ENCODE measurements at regions not wholly inside any gene's neighbourhood (a gene's known extent, or its start where the extent isn't known, plus 50 kb on each side); places are given as distances from the start of the nearest gene placed in this dataset.

DNA sequence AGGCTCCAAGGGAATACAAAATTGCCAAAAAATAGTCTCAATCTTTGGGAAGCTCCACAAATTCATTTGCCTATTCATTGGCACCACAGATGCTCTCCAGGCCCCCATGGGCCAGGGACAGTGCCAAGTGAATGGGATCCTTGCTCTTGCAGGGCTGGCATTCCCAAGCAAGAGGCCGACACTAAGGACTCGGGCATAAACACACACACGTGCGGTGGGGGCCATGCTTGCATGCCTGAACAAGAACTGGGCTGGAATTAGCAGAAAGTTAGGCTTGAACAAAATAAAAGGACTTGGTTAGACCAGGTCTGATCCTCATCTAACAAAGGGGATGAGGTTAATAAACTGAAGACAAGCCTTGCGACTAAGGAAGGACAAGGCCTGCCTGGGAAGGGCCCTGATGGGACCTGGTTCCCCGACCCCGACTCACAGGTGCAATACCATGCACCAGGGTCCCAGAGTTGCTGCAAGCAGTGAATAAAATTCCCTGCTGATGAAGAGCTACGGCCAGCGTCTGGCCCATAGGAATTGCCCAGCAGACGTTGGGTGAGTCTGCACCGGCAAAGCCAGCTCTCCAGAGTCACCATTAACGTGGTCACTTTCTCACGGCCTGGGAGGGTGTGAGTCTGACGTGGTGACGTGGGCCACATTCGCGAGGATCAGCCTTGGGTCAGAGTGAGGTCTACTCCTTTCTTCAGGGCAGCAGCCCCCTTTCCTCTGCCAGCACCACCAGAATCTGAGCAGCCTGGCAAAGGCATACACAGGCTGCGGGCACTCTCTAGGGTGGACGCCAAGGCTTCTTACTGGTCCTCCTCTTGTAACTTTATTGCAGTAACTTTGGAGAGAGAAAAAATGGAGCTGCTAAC is 77.4 kb upstream of the FCN1 start:
- no peak for ATAC-seq
- no peaks in the 10 kb centered on the region for H3K79me2 ChIP-seq (ENCODE audit: control insufficient read depth, insufficient read depth, low read length)
- TF ChIP-seq ASH2L (IDR thresholded peaks at IDR 0.05; ENCODE audit: borderline replicate concordance, low read depth) (no peak), NR2C1 (IDR thresholded peaks at IDR 0.05) (no peak), CBX3 (IDR thresholded peaks at IDR 0.05; ENCODE audit: borderline replicate concordance, low read depth) (no peak), TCF7 (IDR thresholded peaks at IDR 0.05; ENCODE audit: borderline replicate concordance) (no peak)
- intact Hi-C loops (cut with micrococcal nuclease; ENCODE audit: unreplicated experiment) = no loop called here
- no TSS peak for BruUV-seq (replicated peaks)
- RAD21 ChIA-PET (ENCODE audit: unreplicated experiment) = no interaction called here
- no peaks in the 10 kb centered on the region for H4K20me1 ChIP-seq (ENCODE audit: control insufficient read depth, insufficient read depth)
- H3K4me2 ChIP-seq (ENCODE audit: control insufficient read depth, insufficient read depth) = no peak overlapping the region
- no peak for FAIRE-seq
- no peak overlapping the region for H3K4me3 ChIP-seq
- H3K9me3 ChIP-seq (replicated peaks; ENCODE audit: control insufficient read depth, insufficient read depth, low read length) = no peaks in the 10 kb centered on the region; the same call in 2 of the 3 replicates
- POLR2A ChIA-PET = no interaction called here
- CTCF ChIA-PET = no interaction called here
- 46% methylated on average over 19 of the region's 19 CpGs for WGBS (ENCODE audit: insufficient coverage, insufficient replicate concordance, low lambda C conversion rate, missing lambda C conversion rate)
- H3K4me1 ChIP-seq (ENCODE audit: control insufficient read depth, insufficient read depth, low read length) = no peaks in the 10 kb centered on the region
- no peaks in the 10 kb centered on the region for H3K36me3 ChIP-seq (ENCODE audit: control insufficient read depth in 2 of 2, insufficient read depth in 2 of 2, low read length in 1 of 2)
- SMC1A ChIA-PET (ENCODE audit: uncharacterized antibody, unreplicated experiment) = no interaction called here
- no peak overlapping the region for H2AFZ ChIP-seq (ENCODE audit: control insufficient read depth, low read depth, low read length)
- H3K27me3 ChIP-seq (replicated peaks in 1 of 2; ENCODE audit: control insufficient read depth in 2 of 2, insufficient read depth in 2 of 2, low read length in 1 of 2) = no peaks in the 10 kb centered on the region; a peak in 1 of 4 replicates
- no peak overlapping the region for H3K27ac ChIP-seq (ENCODE audit: control insufficient read depth, insufficient read depth)
- H3K9ac ChIP-seq (ENCODE audit: control insufficient read depth, insufficient read depth, low read length) = no peak overlapping the region
- in situ Hi-C loops (cut with MboI) = no loop called here
- DNase-seq (ENCODE audit: low read depth, low spot score) = no peak

DNA sequence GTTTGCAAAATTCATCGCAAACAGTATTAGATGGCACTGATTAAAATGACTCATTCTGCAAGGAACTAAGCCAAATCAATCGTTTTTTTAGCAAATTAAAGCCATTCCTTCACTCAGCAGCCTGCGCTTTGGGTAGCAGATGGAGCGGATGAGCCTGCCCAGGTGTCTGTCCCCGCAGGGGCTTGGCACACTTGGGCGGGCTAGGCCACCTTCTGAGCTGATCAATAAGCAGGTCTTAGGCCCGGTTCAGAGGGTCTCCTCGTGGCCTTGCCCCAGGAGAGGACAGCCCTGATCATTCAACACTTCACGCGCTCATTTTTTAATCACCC is 78.0 kb upstream of the FCN1 start:
- Histone ChIP-seq H3K27me3 (replicated peaks in 1 of 2; ENCODE audit: control insufficient read depth in 2 of 2, insufficient read depth in 2 of 2, low read length in 1 of 2) (no peaks in the 10 kb centered on the region; a peak in 1 of 4 replicates), H3K9ac (ENCODE audit: control insufficient read depth, insufficient read depth, low read length) (no peak overlapping the region), H3K79me2 (ENCODE audit: control insufficient read depth, insufficient read depth, low read length) (no peaks in the 10 kb centered on the region), H2AFZ (ENCODE audit: control insufficient read depth, low read depth, low read length) (no peak overlapping the region), H3K4me1 (ENCODE audit: control insufficient read depth, insufficient read depth, low read length) (no peaks in the 10 kb centered on the region), H3K27ac (ENCODE audit: control insufficient read depth, insufficient read depth) (no peak overlapping the region), H3K36me3 (ENCODE audit: control insufficient read depth in 2 of 2, insufficient read depth in 2 of 2, low read length in 1 of 2) (no peaks in the 10 kb centered on the region), H3K4me2 (ENCODE audit: control insufficient read depth, insufficient read depth) (no peak overlapping the region), H3K4me3 (no peak overlapping the region), H3K9me3 (replicated peaks; ENCODE audit: control insufficient read depth, insufficient read depth, low read length) (no peaks in the 10 kb centered on the region; the same call in 2 of the 3 replicates), H4K20me1 (ENCODE audit: control insufficient read depth, insufficient read depth) (no peaks in the 10 kb centered on the region)
- ChIA-PET POLR2A (no interaction called here), SMC1A (ENCODE audit: uncharacterized antibody, unreplicated experiment) (no interaction called here), RAD21 (ENCODE audit: unreplicated experiment) (no interaction called here), CTCF (no interaction called here)
- no peak for ATAC-seq
- no peak for DNase-seq (ENCODE audit: low read depth, low spot score)
- intact Hi-C loops (cut with micrococcal nuclease; ENCODE audit: unreplicated experiment) (no loop called here), in situ Hi-C loops (cut with MboI) (no loop called here)
- BruUV-seq (replicated peaks) = no TSS peak
- 37% methylated on average over 10 of the region's 10 CpGs for WGBS (ENCODE audit: insufficient coverage, insufficient replicate concordance, low lambda C conversion rate, missing lambda C conversion rate)
- no peak for FAIRE-seq
- TF ChIP-seq RBBP5 (conservative IDR thresholded peaks at IDR 0.05) (no peak), CREB1 (IDR thresholded peaks at IDR 0.05; ENCODE audit: low read depth) (no peak), EP300 (IDR thresholded peaks at IDR 0.05; ENCODE audit: borderline replicate concordance in 1 of 2, control insufficient read depth in 1 of 2, low read depth in 2 of 2, low read length in 2 of 2) (no peak), ETV6 (conservative IDR thresholded peaks at IDR 0.05 in 1 of 2, IDR thresholded peaks at IDR 0.05 in 1 of 2; ENCODE audit: borderline replicate concordance in 1 of 2, low read depth in 1 of 2) (no peak), NFYB (IDR thresholded peaks at IDR 0.05; ENCODE audit: insufficient read depth, low read depth, low read length) (no peak), ZNF24 (IDR thresholded peaks at IDR 0.05) (no peak), BMI1 (IDR thresholded peaks at IDR 0.05; ENCODE audit: borderline replicate concordance) (no peak)
- TF ChIP-seq, protein P1, sequence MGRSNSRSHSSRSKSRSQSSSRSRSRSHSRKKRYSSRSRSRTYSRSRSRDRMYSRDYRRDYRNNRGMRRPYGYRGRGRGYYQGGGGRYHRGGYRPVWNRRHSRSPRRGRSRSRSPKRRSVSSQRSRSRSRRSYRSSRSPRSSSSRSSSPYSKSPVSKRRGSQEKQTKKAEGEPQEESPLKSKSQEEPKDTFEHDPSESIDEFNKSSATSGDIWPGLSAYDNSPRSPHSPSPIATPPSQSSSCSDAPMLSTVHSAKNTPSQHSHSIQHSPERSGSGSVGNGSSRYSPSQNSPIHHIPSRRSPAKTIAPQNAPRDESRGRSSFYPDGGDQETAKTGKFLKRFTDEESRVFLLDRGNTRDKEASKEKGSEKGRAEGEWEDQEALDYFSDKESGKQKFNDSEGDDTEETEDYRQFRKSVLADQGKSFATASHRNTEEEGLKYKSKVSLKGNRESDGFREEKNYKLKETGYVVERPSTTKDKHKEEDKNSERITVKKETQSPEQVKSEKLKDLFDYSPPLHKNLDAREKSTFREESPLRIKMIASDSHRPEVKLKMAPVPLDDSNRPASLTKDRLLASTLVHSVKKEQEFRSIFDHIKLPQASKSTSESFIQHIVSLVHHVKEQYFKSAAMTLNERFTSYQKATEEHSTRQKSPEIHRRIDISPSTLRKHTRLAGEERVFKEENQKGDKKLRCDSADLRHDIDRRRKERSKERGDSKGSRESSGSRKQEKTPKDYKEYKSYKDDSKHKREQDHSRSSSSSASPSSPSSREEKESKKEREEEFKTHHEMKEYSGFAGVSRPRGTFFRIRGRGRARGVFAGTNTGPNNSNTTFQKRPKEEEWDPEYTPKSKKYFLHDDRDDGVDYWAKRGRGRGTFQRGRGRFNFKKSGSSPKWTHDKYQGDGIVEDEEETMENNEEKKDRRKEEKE (IDR thresholded peaks at IDR 0.05) = no peak
- TF ChIP-seq, protein P2, sequence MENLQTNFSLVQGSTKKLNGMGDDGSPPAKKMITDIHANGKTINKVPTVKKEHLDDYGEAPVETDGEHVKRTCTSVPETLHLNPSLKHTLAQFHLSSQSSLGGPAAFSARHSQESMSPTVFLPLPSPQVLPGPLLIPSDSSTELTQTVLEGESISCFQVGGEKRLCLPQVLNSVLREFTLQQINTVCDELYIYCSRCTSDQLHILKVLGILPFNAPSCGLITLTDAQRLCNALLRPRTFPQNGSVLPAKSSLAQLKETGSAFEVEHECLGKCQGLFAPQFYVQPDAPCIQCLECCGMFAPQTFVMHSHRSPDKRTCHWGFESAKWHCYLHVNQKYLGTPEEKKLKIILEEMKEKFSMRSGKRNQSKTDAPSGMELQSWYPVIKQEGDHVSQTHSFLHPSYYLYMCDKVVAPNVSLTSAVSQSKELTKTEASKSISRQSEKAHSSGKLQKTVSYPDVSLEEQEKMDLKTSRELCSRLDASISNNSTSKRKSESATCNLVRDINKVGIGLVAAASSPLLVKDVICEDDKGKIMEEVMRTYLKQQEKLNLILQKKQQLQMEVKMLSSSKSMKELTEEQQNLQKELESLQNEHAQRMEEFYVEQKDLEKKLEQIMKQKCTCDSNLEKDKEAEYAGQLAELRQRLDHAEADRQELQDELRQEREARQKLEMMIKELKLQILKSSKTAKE (IDR thresholded peaks at IDR 0.05; ENCODE audit: low read depth, poor library complexity, severe bottlenecking) = no peak
